ENCODE measurements at regions not wholly inside any gene's neighbourhood (a gene's known extent, or its start where the extent isn't known, plus 50 kb on each side); places are given as distances from the start of the nearest gene placed in this dataset.
"Not testable (repeated sequence)": the region's sequence is repeated elsewhere in the genome, so short reads cannot be mapped to it uniquely, and the experiment has no call there.

- not testable (repeated sequence) for TF ChIP-seq GLI4 (tag by site-specific recombination; IDR thresholded peaks at IDR 0.05); CTCF (tag by site-specific recombination; IDR thresholded peaks at IDR 0.05); YY2 (tag by site-specific recombination; IDR thresholded peaks at IDR 0.05); ZBTB21 (tag by site-specific recombination; IDR thresholded peaks at IDR 0.05); KLF17 (tag by site-specific recombination; IDR thresholded peaks at IDR 0.05); ZNF398 (tag by site-specific recombination; IDR thresholded peaks at IDR 0.05); TCF7L2 (IDR thresholded peaks at IDR 0.05; ENCODE audit: borderline replicate concordance, low read depth, low read length); ZNF23 (tag by site-specific recombination; IDR thresholded peaks at IDR 0.05; ENCODE audit: borderline replicate concordance); ZSCAN18 (tag by site-specific recombination; IDR thresholded peaks at IDR 0.05); REST (tag by site-specific recombination; IDR thresholded peaks at IDR 0.05); ZNF416 (tag by site-specific recombination; IDR thresholded peaks at IDR 0.05); ZNF175 (tag by site-specific recombination; IDR thresholded peaks at IDR 0.05); ZNF510 (tag by site-specific recombination; IDR thresholded peaks at IDR 0.05; ENCODE audit: insufficient replicate concordance)
These were observed 1380.4 kb upstream of the SLC39A10 start for GRCh38 chr2:194276667-194277066.
